Fibroblast of lung (primary cell): ENCODE measurements at regions not wholly inside any gene's neighbourhood (a gene's known extent, or its start where the extent isn't known, plus 50 kb on each side); places are given as distances from the start of the nearest gene placed in this dataset.

Experiments
- CTCF ChIP-seq, 2 donors: IDR thresholded peaks in 1 of 2; conservative IDR thresholded peaks in 1 of 2; 1 replicate in 1 of 2; 2 replicates in 1 of 2; pipeline ENCODE4 v1.5.1; 2011 to 2012; ENCODE audit warnings: low read length in 2 of 2, control low read depth in 1 of 2, inconsistent platforms in 1 of 2, low read depth in 1 of 2, mild to moderate bottlenecking in 1 of 2
- EZH2 ChIP-seq: IDR thresholded peaks from 2 replicates; pipeline ENCODE4 v1.5.1; 2012; ENCODE audit warnings: low read length, control low read depth, mild to moderate bottlenecking; ENCODE audit errors: missing control alignments

GRCh38 chrX:39377157-39377556, 575.9 kb downstream of the MID1IP1 start:
- TF ChIP-seq CTCF (conservative IDR thresholded peaks at IDR 0.05 in 1 of 2, IDR thresholded peaks at IDR 0.05 in 1 of 2; ENCODE audit: low read depth in 1 of 2, low read length in 2 of 2), result no peak
- no peak for TF ChIP-seq EZH2
